A204.1 (cell line): ENCODE measurements at regions not wholly inside any gene's neighbourhood (a gene's known extent, or its start where the extent isn't known, plus 50 kb on each side); places are given as distances from the start of the nearest gene placed in this dataset.

Experiments
- FAIRE-seq: peaks from 2 replicates; lab custom pipeline; 2012; peaks lifted over from hg19 to GRCh38; lab: Jason Lieb, UNC

- FAIRE-seq: no peak
These were observed 925.4 kb downstream of the BRD1 start for GRCh38 chr22:48902001-48902869.

GRCh38 chr22:48901324-48901723 is 926.3 kb downstream of the BRD1 start:
- no peak for FAIRE-seq

- no peak for FAIRE-seq
These were observed 927.0 kb downstream of the BRD1 start for GRCh38 chr22:48900626-48901025.

GRCh38 chr22:48900327-48900597 is 927.4 kb downstream of the BRD1 start:
- no peak for FAIRE-seq

- no peak for FAIRE-seq
These were observed 927.9 kb downstream of the BRD1 start for GRCh38 chr22:48899523-48900326.

- no peak for FAIRE-seq
These were observed 929.0 kb downstream of the BRD1 start for GRCh38 chr22:48898524-48899250.

- no peak for FAIRE-seq
These were observed 929.9 kb downstream of the BRD1 start for GRCh38 chr22:48897645-48898370.

- no peak for FAIRE-seq
These were observed 930.7 kb downstream of the BRD1 start for GRCh38 chr22:48896766-48897644.

- no peak for FAIRE-seq
These were observed 931.6 kb downstream of the BRD1 start for GRCh38 chr22:48895831-48896765.

- no peak for FAIRE-seq
These were observed 932.3 kb downstream of the BRD1 start for GRCh38 chr22:48895336-48895735.

GRCh38 chr22:48894804-48895250 is 932.8 kb downstream of the BRD1 start:
- no peak for FAIRE-seq

GRCh38 chr22:48894064-48894671 is 933.5 kb downstream of the BRD1 start:
- FAIRE-seq: no peak

GRCh38 chr22:48893288-48894063 is 934.2 kb downstream of the BRD1 start:
- FAIRE-seq: no peak

GRCh38 chr22:48892578-48893287 is 934.9 kb downstream of the BRD1 start:
- FAIRE-seq: no peak

GRCh38 chr22:48891688-48892577 is 935.7 kb downstream of the BRD1 start:
- FAIRE-seq: no peak

- FAIRE-seq: no peak
These were observed 936.7 kb downstream of the BRD1 start for GRCh38 chr22:48890693-48891554.
